ENCODE measurements at regions not wholly inside any gene's neighbourhood (a gene's known extent, or its start where the extent isn't known, plus 50 kb on each side); places are given as distances from the start of the nearest gene placed in this dataset.

- TF ChIP-seq CTCF (IDR thresholded peaks at IDR 0.05) (no peak), POLR2A (IDR thresholded peaks at IDR 0.05) (no peak), POLR2AphosphoS5 (IDR thresholded peaks at IDR 0.05) (no peak)
These were observed 1803.3 kb downstream of the SLITRK5 start for GRCh38 chr13:89474432-89474831.

Measured in prostate gland (tissue), 2 donors.